Spleen (tissue), 11 donors: ENCODE measurements at regions not wholly inside any gene's neighbourhood (a gene's known extent, or its start where the extent isn't known, plus 50 kb on each side); places are given as distances from the start of the nearest gene placed in this dataset.

Experiments used
- DNase-seq: peaks from one replicate; pipeline ENCODE4 v3.0.0-alpha.2; 2020
- H3K27ac ChIP-seq, 8 donors: fragments of 200-600 bp; sonication (generic) in 7 of 8; 1 replicate in 4 of 8; 2 replicates in 4 of 8; pipeline versions ENCODE4 v1.5.0 to v1.8.0; 2016 to 2021; ENCODE audit warnings: inconsistent platforms in 4 of 8, mild to moderate bottlenecking in 4 of 8, moderate library complexity in 1 of 8
- H3K27me3 ChIP-seq, 7 donors: fragments of 200-600 bp; sonication (generic) in 6 of 7; replicated peaks in 1 of 7; 1 replicate in 4 of 7; 2 replicates in 3 of 7; pipeline versions ENCODE4 v1.5.0 to v1.8.0; 2016 to 2021; ENCODE audit warnings: inconsistent platforms in 3 of 7, mild to moderate bottlenecking in 1 of 7
- H3K36me3 ChIP-seq, 6 donors: fragments of 200-600 bp; sonication (generic) in 5 of 6; 1 replicate in 4 of 6; 2 replicates in 2 of 6; pipeline versions ENCODE4 v1.5.0 to v1.8.0; 2016 to 2021; ENCODE audit warnings: inconsistent platforms in 2 of 6
- H3K4me1 ChIP-seq, 6 donors: fragments of 200-600 bp; sonication (generic) in 5 of 6; 1 replicate in 3 of 6; 2 replicates in 3 of 6; pipeline versions ENCODE4 v1.5.0 to v1.8.0; 2016 to 2021; ENCODE audit warnings: inconsistent platforms in 3 of 6
- H3K4me3 ChIP-seq, 8 donors: fragments of 200-600 bp; sonication (generic) in 7 of 8; 1 replicate in 4 of 8; 2 replicates in 4 of 8; pipeline versions ENCODE4 v1.5.0 to v1.8.0; 2016 to 2021; ENCODE audit warnings: inconsistent platforms in 4 of 8, mild to moderate bottlenecking in 4 of 8, moderate library complexity in 2 of 8
- H3K9me3 ChIP-seq, 8 donors: fragments of 200-600 bp; sonication (generic) in 7 of 8; 1 replicate in 4 of 8; 2 replicates in 4 of 8; pipeline versions ENCODE4 v1.5.0 to v1.8.0; 2016 to 2021; ENCODE audit warnings: inconsistent platforms in 4 of 8
- POLR2A ChIP-seq, 3 donors: fragments of 450-650 bp; IDR thresholded peaks; one replicate each; pipeline ENCODE4 v1.5.1; 2017; ENCODE audit warnings: antibody characterized with exemption in 3 of 3, mild to moderate bottlenecking in 1 of 3
- POLR2AphosphoS5 ChIP-seq, 3 donors: sonication (generic); formaldehyde crosslinking; IDR thresholded peaks; one replicate each; pipeline ENCODE4 v1.5.1; 2017; ENCODE audit warnings: antibody characterized with exemption in 3 of 3
- WGBS, 5 donors: extraction: QIAGEN DNeasy Blood & Tissue Kit in 3 of 5; methylation state at CpG; one replicate each; pipeline versions ENCODE4 v1.1.5 to v1.1.7; 2013 to 2018; 5-methylcytosine and 5-hydroxymethylcytosine counted together
- intact Hi-C: fragments of 100-400 bp; cut with DNase I; formaldehyde crosslinking; loops from one replicate; pipeline ENCODE4 v1.15.0; 2023; ENCODE audit warnings: low total_unique reads
- TF ChIP-seq, protein P1 (sequence below), 11 experiments: fragments of 200-600 bp in 7 of 11; fragments of 450-650 bp in 4 of 11; sonication (generic) in 4 of 11; IDR thresholded peaks in 8 of 11; conservative IDR thresholded peaks in 3 of 11; 1 replicate in 7 of 11; 2 replicates in 4 of 11; pipeline versions ENCODE4 v1.4.0 to v1.8.0; 2016 to 2021; ENCODE audit warnings: antibody characterized with exemption in 11 of 11, inconsistent platforms in 4 of 11, mild to moderate bottlenecking in 1 of 11
- donor health status: healthy with polysubstance abuse.
- donor health status: DM: no; HTN: no; CAD: no; lungs with moderate emphysema.
- donor health status: DM: no; HTN: no; CAD: no.
- donor health status: Bipolar disorder and iron deficiency.
- donor health status: healthy.
- donor health status: DM: no; HTN: no; CAD: no.
- donor health status: DM: yes; HTN: yes; CAD: no.

DNA sequence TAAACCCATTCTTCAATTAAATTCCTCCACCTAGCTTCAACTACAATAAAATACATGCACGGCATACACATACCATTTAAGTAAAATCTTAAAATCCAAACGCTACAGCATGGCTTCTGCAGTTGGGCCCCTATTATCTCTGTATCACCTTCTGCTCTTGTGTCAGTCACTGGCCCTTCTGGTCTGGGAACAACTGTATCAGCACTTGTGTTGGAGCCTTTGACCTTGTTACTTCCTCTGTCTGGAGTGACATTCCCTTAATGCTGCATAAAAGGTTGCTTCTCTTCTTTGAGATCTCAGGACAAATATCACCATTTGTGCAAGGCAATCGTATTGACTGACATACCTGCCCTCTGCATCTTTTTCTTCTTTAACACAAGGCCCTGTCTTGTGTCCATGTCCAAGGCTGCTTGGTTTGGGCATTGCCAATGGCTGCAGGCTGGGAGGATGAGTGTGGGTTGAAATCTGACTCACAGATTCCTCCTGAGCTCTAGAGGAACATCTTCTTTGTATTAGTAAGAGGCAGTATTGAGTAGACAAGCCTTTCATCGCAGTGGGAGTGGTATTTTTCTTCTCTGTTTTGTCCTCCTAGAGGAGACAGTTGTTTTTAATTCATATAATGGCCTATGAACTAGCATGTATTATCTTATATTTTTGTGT, 267.8 kb upstream of the TRIB2 start:
- H3K36me3 ChIP-seq: no peaks in the 10 kb centered on the region
- peaks cover 0 to 20% (median 13%) of the 10 kb centered on the region in 6 donors for H3K4me1 ChIP-seq
- no peaks in the 10 kb centered on the region for H3K9me3 ChIP-seq
- 85 to 94% (median 89%) methylated on average over 4 of the region's 4 CpGs for WGBS, 5 donors
- TF ChIP-seq POLR2AphosphoS5 (IDR thresholded peaks at IDR 0.05) (no peak), POLR2A (IDR thresholded peaks at IDR 0.05) (no peak)
- TF ChIP-seq, protein P1, sequence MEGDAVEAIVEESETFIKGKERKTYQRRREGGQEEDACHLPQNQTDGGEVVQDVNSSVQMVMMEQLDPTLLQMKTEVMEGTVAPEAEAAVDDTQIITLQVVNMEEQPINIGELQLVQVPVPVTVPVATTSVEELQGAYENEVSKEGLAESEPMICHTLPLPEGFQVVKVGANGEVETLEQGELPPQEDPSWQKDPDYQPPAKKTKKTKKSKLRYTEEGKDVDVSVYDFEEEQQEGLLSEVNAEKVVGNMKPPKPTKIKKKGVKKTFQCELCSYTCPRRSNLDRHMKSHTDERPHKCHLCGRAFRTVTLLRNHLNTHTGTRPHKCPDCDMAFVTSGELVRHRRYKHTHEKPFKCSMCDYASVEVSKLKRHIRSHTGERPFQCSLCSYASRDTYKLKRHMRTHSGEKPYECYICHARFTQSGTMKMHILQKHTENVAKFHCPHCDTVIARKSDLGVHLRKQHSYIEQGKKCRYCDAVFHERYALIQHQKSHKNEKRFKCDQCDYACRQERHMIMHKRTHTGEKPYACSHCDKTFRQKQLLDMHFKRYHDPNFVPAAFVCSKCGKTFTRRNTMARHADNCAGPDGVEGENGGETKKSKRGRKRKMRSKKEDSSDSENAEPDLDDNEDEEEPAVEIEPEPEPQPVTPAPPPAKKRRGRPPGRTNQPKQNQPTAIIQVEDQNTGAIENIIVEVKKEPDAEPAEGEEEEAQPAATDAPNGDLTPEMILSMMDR (IDR thresholded peaks at IDR 0.05 in 8 of 11, conservative IDR thresholded peaks at IDR 0.05 in 3 of 11): no peak
- H3K4me3 ChIP-seq: no peak overlapping the region
- H3K27ac ChIP-seq: no peak overlapping the region
- intact Hi-C loops: no loop called here
- DNase-seq: no peak
- no peaks in the 10 kb centered on the region for H3K27me3 ChIP-seq

DNA sequence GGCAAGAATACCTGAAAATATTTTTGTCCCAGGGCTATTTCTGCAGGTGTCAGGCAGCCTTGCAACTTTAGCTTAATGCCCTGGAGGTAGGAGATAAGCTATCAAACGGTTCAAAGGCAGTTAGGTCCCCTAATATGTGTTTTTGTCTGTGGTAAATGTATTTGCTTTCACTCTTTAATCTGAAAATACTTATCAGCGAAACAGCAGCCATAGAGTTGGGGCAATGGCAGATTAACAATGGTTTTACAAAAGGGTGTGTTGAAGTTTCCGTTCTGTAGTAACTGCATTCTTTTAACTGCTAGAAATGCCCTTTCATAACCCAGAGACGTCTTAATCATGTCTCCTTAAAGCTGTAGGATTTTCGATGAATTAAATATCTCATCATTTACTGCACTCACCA, 265.0 kb upstream of the TRIB2 start:
- Histone ChIP-seq H3K4me1 (peaks cover 2 to 38% (median 20%) of the 10 kb centered on the region in 6 donors), H3K36me3 (no peaks in the 10 kb centered on the region), H3K4me3 (peak overlapping the region in 1 of 8 donors; percentile 50), H3K9me3 (no peaks in the 10 kb centered on the region), H3K27ac (peak overlapping the region in 7 of 8 donors; percentile 49 to 83 (median 67)), H3K27me3 (no peaks in the 10 kb centered on the region)
- intact Hi-C loops: no loop called here
- 14 to 35% (median 19%) methylated on average over 5 of the region's 5 CpGs for WGBS, 5 donors
- TF ChIP-seq POLR2A (IDR thresholded peaks at IDR 0.05): no peak
- TF ChIP-seq, protein P1 (IDR thresholded peaks at IDR 0.05 in 8 of 11, conservative IDR thresholded peaks at IDR 0.05 in 3 of 11): no peak
- TF ChIP-seq POLR2AphosphoS5 (IDR thresholded peaks at IDR 0.05): no peak
- no peak for DNase-seq

DNA sequence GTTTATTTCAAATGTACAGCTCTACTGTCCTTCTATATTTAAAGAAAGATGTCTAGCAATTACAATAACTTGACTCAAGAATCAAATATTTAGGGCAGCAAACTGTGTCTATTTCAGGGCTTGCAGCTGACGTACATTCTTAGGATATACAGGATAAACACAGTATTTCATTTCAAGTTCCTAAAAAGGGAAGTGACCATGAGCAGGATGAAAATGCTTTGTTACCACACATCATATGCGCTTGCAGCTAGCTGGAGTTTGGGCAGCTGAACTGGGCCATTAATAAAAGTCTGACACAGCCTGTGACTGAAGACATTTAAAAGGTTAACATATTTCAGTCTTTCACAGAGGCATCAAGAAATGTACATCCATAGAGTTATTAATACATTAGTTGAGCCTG, 264.6 kb upstream of the TRIB2 start:
- H3K36me3 ChIP-seq: no peaks in the 10 kb centered on the region
- WGBS, 5 donors: 14 to 29% (median 28%) methylated on average over 2 of the region's 2 CpGs
- no peaks in the 10 kb centered on the region for H3K27me3 ChIP-seq
- peak overlapping the region in 1 of 8 donors; percentile 50 for H3K4me3 ChIP-seq
- intact Hi-C loops: no loop called here
- peaks cover 6 to 43% (median 24%) of the 10 kb centered on the region in 6 donors for H3K4me1 ChIP-seq
- no peak for TF ChIP-seq POLR2A (IDR thresholded peaks at IDR 0.05)
- TF ChIP-seq POLR2AphosphoS5 (IDR thresholded peaks at IDR 0.05): no peak
- TF ChIP-seq, protein P1 (IDR thresholded peaks at IDR 0.05 in 8 of 11, conservative IDR thresholded peaks at IDR 0.05 in 3 of 11): no peak
- no peaks in the 10 kb centered on the region for H3K9me3 ChIP-seq
- H3K27ac ChIP-seq: peak overlapping the region in 7 of 8 donors; percentile 49 to 83 (median 67)
- no peak for DNase-seq

DNA sequence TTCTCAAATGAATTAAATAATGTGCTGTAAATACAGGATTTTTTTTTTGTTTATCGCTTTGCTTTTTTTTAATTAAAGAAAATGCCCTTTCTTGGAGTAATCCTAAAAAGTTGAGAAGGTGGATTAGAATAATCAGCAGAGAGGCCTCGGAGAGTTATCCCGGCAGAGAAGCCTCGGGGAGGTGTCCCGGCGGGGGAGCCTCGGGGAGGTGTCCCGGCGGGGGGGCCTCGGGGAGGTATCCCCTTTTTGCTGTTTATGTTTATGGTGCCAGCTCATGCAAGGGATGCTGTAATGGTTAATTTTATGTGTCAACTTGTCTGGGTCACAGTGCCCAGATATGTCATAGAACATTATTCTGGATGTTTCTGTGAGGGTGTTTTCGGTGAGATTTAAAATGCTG, 263.0 kb upstream of the TRIB2 start:
- DNase-seq: no peak
- no peaks in the 10 kb centered on the region for H3K27me3 ChIP-seq
- H3K4me3 ChIP-seq: no peak overlapping the region
- intact Hi-C loops: no loop called here
- H3K4me1 ChIP-seq: peaks cover 6 to 50% (median 26%) of the 10 kb centered on the region in 6 donors
- H3K27ac ChIP-seq: peak overlapping the region in 2 of 8 donors; percentile 15 to 83
- TF ChIP-seq, protein P1 (IDR thresholded peaks at IDR 0.05 in 8 of 11, conservative IDR thresholded peaks at IDR 0.05 in 3 of 11): no peak
- TF ChIP-seq POLR2A (IDR thresholded peaks at IDR 0.05) (no peak), POLR2AphosphoS5 (IDR thresholded peaks at IDR 0.05) (no peak)
- H3K36me3 ChIP-seq: no peaks in the 10 kb centered on the region
- H3K9me3 ChIP-seq: no peaks in the 10 kb centered on the region
- WGBS, 5 donors: 90 to 98% (median 93%) methylated on average over 11 of the region's 11 CpGs
